HG03103 (cell line): ENCODE measurements at regions not wholly inside any gene's neighbourhood (a gene's known extent, or its start where the extent isn't known, plus 50 kb on each side); places are given as distances from the start of the nearest gene placed in this dataset.

ENCODE experiments used
- ATAC-seq: cut with Tn5 transposase; IDR thresholded peaks from one replicate; pipeline ENCODE4 v1.9.1; 2021; ENCODE audit warnings: low read depth; ENCODE audit not compliant: unreplicated experiment

DNA sequence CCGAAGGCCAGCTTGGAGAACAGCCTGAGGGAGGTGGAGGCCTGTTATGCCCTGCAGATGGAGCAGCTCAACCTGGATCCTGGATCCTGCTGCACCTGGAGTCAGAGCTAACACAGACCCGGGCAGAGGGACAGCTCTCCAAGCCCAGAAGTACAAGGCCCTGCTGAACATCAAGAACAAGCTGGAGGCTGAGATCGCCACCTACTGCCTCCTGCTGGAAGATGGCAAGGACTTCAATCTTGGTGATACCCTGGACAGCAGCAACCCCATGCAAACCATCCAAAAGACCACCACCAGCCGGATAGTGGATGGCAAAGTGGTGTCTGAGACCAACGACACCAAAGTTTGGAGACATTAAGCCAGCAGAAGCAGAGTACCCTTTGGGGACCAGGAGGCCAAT, 223.5 kb upstream of the ID4 start:
- no peak for ATAC-seq

GRCh38 chr6:19616022-19616421, 221.1 kb upstream of the ID4 start:
- ATAC-seq: no peak

DNA sequence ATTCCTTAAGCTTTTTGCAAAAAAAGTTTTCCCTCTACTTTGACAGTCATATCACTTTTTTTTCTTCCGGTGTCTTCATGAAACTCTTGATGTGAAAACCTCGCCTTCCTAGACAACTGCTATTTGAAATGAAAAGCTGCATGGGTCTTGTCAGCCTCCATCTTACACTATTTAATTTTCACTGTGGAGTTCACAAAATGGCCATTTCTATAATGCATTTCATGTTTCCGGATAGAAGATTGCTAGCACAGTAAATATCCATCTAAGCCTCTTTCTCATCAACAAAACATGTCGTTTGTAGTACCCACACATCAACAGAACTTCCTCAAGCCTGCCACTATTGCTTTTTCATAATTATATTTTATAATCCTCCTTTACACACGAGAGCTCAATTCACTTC, 204.9 kb upstream of the ID4 start:
- ATAC-seq: no peak

DNA sequence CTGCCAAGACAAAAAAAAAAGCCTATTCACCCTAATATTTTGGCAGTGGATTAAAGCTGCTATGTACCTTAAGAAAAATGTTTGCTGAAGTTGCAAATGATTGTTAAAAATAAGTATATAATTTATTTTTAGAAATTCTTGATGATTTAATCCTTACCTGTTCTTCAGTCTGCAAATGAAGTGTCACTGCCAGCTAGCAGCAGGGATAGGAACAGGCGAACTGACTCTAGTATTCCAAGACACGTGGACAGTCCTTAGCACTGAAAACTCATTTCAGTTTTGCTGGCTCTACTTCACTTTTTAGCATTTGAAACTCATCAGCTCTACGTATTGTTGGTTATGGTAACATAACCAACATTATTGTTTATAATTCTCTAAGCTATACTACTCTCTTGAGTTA, 204.4 kb upstream of the ID4 start:
- ATAC-seq: no peak

DNA sequence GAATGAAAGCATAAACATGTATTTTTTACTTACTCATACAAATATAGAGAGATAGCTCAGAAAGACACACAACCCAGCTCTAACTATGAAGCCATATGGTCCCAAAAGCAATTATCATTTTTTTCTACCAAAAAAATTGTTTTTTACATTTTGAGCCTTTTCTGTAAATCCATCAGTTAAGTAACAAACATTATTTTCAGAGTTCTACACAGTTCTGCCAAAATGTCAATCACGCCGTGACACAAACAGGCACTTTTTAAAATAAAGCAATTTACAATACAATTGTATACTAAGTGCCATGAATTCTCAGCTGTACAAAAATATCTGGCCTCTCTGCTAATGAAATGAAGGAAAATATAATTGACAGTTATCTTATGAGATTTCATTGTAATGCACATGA, 201.4 kb upstream of the ID4 start:
- no peak for ATAC-seq

DNA sequence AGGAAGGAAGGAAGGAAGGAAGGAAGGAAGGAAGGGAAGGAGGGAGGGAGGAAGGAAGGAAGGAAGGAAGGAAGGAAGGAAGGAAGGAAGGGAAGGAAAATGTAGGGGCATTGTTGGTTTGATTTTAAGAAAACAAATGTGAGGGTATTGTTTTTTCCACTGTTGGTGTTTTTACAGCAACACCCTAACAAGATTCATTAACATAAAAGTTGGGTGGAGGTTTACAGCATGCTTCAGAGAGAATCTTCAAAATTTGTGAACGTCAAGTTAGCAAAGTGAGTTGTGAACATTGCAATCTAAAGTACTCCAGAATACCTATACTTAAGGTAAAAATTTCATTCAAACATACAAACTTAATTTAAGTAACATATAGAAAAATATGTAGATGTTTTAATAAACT, 200.2 kb upstream of the ID4 start:
- ATAC-seq: no peak

DNA sequence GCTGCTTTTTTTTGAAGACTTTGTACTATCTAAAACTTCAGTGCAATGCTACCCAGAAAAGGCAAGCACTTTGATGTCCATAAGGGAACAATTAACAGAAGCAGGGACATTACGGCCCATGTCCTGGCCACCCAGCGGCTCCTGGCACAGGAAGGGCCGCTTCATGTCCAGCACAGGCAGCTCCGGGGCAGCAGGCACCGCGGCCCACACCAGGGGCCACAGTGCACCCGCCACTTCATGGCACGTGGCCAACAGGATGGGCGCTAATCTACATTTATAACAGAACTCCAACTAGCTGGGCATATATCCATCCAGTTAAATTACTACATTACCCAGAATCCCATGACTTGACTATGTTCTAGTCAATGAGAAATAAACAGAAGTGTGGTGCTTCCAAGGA, 198.2 kb upstream of the ID4 start:
- no peak for ATAC-seq

- no peak for ATAC-seq
Observed at GRCh38 chr6:19643287-19643686, 193.9 kb upstream of the ID4 start.

DNA sequence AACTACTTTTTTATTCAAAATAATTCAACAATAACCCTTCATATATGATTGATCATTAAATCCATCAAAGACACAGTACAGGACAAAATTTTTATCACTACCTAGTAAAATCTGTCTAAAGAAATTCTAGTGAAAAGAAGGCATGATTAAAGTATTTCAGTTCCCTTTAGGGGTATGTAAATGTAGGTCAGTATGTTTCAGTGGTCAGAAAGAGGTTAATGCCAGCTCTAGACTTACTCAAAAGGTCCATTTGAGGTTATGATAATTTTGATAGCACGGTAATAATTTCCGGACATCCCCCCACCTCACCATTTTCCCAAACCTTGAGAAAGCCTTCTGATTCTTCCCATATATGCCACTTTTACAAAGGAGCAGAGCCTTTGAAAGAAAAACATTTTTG, 193.5 kb upstream of the ID4 start:
- no peak for ATAC-seq

DNA sequence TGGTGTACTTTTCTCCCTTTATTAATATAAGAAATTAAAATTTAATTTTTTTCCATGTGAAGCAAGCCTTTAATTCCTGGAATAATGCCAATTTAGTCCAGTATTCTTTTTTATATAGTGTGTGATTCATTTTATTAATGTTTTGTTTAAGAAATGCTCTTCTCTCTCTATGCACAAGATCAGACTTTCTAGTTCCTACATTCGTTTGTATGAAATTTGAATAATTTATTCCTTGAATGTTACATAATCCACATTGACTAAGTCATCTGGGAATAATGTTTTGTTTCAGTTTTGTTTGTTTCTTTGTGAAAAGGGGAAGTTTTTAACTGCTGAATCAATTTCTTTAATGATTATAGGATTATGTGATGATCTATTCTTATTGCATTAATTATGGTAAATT, 181.4 kb upstream of the ID4 start:
- ATAC-seq: no peak

- no peak for ATAC-seq
Observed at GRCh38 chr6:19660123-19660910, 176.9 kb upstream of the ID4 start.

DNA sequence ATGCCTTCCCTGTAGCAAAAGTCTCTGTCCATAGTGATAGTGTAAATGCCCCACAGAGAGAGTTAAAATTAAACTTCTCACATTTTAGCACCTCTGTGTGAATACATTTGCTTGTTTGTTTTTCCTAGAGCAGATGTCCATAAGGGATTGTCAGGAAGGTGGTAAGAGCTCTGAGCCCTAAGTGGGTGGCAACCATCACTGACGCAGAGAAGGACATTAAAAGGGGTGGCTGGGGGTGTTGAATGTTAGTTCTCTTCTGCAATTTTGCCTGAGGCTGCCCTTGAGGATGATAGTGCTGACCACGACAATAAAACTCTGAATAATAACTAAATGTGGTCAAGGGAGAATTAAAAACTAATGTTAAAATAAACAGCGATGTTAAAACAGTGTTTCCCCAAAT, 174.3 kb upstream of the ID4 start:
- ATAC-seq: no peak

DNA sequence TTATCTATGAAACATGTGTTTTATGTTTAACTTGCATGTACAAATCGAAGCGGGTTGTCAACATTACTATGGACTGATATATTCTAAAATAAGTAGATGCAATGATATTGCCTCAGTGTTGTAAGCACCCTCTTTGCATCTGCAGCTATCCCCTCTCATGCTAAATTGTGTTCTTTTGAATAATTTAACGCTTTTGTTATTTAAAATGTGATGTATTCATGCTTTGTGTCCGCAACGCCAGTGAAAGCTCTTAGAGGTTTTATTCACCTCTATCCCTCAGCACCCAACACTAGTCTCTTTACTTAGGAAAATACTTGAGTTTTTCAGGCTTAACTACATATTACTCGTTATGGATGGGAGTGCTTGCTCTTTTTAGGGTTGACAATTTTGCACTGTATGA, 173.7 kb upstream of the ID4 start:
- no peak for ATAC-seq

DNA sequence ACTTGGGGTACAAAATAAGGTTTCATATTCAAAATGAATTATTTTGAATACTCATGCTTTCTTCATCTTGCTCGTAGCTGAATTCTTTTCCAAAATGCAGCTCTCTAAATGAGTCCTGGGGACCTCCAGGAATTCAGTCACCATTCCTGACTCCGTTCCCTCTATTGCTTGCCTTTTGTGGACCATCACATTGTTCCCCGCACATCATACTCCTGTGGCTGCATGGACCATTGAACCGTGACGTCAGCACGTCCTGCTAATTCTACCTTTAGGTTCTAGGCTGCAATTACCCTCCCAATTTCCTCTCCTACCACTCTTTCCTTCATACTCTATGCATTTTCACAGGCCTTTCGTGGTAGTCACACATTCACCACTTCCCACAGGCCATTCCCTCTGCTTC, 173.1 kb upstream of the ID4 start:
- ATAC-seq: no peak

DNA sequence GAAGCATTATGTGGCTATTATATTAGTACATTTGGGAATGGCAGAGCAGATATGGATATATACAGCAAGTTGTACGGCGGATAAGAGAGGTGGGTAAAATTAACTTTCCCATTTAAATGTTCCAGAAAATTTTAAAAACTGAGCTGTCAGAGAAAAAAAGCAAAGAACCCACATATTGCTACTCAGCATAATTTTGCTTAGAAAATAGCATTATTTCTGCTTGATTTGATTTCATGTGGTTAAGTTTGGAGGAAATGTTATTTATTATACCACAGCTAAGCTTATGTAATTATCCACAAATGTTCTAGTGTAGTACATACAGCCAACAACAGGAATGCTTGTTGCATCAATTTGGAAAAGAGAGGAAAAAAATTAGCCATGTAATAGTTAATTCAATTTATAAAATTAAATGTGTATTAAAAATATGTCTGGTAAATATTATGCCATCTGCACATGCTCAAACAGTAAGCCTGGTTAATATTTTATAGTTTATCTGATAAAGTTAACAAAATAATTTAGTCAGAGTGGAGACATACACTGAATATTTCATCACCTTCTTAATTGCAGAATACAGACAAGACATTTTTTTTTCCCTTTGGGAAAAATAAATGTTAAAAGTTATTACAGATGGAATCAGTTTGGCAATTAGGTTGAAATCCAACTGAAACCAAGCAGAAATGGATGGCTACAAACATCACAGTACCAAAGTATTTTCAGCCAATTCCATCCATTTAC, 172.1 kb upstream of the ID4 start:
- no peak for ATAC-seq

DNA sequence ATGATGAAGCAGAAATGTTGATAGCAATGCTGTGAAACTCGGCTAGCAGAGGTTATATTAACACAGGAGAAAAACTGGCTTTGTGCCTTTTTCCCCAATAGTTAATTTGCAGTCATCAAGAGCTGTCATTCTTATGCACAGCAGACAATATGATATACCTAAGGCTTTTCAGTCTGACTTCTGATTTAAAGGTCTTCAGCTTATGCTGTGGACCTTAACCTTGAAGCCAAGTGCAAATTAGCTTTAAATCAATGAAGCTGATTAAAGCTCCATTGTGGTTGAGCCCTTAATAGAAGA, 171.6 kb upstream of the ID4 start:
- ATAC-seq: no peak

DNA sequence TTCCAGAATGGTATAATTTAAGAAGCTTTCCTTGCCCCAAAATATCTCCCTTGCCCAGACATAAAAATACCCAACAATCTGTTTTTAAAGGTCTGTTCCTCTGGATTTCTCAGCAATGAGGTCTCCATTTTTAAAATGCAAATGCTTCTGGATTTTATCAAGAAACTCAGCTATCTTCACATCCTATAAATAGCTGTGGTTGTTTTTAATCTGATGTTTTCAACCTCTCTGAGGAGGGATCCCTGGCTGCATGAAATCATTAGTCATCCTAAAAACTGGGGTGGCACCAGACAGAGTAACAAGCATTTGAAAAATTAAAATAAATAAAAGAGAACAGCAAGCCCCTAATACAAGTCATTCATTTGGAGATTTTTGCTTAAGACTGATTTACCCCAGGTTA, 168.5 kb upstream of the ID4 start:
- ATAC-seq: no peak

DNA sequence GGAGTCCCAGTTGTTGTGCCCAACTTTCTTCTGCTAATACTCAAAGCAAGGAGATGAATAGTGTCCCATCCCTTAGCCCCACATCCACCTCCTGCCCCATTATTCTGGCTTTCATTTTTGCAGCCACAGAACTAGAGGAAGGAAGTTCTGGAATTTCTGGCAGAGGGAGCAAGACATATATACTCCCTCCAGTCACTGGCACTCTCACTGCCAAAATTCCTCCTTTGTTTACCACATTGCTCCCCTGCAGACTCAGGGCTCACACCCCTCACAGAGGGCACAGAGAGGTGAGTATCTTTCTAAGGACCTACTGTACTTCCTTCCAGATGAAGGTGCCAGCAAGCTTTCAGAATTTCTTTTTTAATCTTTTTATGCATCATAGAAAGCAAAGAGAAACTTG, 168.0 kb upstream of the ID4 start:
- ATAC-seq: no peak

DNA sequence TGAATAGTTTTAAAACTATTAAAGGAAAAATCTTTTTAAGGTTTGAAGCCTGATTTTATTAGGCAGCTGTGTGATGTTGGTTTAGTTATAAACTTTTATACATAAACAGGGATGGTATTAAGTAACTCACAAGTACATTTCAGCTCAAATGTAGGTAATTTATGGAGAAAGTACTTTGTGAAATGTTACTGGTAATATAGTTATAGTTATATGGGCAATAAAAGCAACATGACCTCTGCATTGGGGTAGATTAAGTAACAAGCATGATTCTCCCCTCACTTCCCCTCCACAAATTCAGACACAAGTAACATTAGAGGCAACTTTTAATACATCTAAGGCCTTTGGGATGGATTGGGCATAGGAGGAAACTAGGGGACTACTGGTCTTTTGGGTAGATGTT, 154.3 kb upstream of the ID4 start:
- no peak for ATAC-seq

DNA sequence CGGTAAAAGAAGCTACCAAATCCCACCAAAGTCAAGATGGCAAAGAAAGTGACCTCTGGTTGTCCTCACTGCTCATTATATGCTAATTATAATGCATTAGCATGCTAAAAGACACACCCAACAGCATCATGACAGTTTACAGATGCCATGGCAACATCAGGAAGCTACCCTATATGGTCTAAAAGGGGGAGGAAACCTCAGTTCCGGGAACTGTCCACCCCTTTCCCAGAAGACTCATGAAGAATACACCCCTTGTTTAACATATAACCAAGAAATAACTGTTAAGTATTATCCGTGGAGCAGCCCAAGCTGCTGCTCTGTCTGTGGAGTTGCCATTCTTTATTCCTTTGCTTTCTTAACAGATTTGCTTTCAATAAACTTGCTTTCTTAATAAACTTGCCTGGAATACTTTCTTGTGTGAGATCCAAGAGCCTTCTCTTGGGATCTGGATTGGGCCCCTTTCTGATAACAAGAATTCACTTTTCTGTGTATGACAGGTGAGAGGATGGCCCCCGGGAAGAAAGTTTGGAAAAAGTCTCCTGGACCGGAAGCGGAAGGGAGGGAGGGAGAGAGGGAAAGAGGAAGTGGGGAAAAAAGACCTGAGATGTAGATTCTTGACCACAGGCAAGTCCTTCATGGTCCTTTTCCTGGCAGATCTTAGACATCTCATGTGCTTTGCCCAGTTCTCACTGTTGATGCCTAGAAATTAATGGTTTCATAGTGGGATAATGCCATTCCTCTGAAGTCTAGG, 146.7 kb upstream of the ID4 start:
- ATAC-seq: no peak

DNA sequence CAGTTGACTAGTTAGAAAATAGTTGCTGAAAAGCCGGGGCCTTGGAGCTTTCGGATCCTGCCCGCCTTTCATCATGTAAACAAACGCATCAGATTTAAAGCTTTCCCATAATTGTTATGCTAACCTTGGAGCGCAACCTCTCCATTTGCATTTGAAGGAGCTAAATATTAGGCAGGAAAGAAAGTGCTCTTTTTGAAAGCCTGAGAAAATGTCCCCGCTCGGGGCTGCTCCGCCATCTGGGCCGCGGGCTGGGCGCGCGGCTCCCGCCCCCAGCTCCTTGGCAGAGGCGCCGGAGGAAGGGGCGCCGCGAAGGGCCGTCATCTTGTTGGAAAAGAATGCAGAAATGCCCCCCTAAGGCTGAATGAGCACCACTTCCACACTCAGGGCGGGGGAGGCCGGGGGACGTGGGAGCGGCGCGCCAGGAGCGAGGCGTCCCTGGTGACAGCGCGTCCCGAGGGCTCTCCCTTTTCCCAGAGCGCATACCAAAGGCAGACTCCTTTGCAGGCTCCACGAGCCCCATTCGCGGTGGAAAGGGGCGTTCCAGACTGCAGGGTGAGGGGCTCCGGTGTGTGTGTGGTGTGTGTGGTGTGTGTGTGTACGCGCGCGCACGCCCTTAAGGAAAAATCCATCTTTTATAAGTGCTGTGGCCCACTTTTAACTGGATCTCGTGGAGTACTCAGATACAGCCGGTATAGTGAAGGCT, 145.6 kb upstream of the ID4 start:
- ATAC-seq: no peak
